Mesothelial cell of epicardium (in vitro differentiated cells): ENCODE measurements at regions not wholly inside any gene's neighbourhood (a gene's known extent, or its start where the extent isn't known, plus 50 kb on each side); places are given as distances from the start of the nearest gene placed in this dataset.

Experiments
- DNase-seq, 2 experiments: peaks; one replicate each; pipeline ENCODE4 v3.0.0; 2021; ENCODE audit warnings: low spot score in 2 of 2; ENCODE audit not compliant: unreplicated experiment in 2 of 2
- H3K27ac Mint-ChIP-seq: 2 replicates; pipeline ENCODE4 v1.8.0; 2021; ENCODE audit warnings: mixed read lengths
- H3K27me3 Mint-ChIP-seq: 2 replicates; pipeline ENCODE4 v1.8.0; 2021; ENCODE audit warnings: low read depth, mixed read lengths
- H3K36me3 Mint-ChIP-seq: 2 replicates; pipeline ENCODE4 v1.8.0; 2021; ENCODE audit warnings: mixed read lengths
- H3K4me1 Mint-ChIP-seq: 2 replicates; pipeline ENCODE4 v1.8.0; 2021; ENCODE audit warnings: mixed read lengths
- H3K4me3 Mint-ChIP-seq: 2 replicates; pipeline ENCODE4 v1.8.0; 2021; ENCODE audit warnings: mild to moderate bottlenecking, moderate library complexity, mixed read lengths
- H3K9me3 Mint-ChIP-seq: 2 replicates; pipeline ENCODE4 v1.8.0; 2021; ENCODE audit warnings: mixed read lengths
- CTCF ChIP-seq: fragments of 200-600 bp; sonication (generic); IDR thresholded peaks from one replicate; pipeline ENCODE4 v1.5.0; 2021; ENCODE audit warnings: antibody characterized with exemption; ENCODE audit not compliant: unreplicated experiment

- H3K36me3 Mint-ChIP-seq: no peaks in the 10 kb centered on the region
- H3K4me3 Mint-ChIP-seq: no peak overlapping the region
- no peak for DNase-seq
- TF ChIP-seq CTCF: no peak
- no peaks in the 10 kb centered on the region for H3K9me3 Mint-ChIP-seq
- H3K4me1 Mint-ChIP-seq: peaks cover 33% of the 10 kb centered on the region
- H3K27me3 Mint-ChIP-seq: no peaks in the 10 kb centered on the region
- H3K27ac Mint-ChIP-seq: no peak overlapping the region
Observed at GRCh38 chr3:9311228-9311627, 51.6 kb upstream of the THUMPD3 start.
